SHP77 treated with DMSO at 0.1 percent for 48 hours (cell line): ENCODE measurements at regions not wholly inside any gene's neighbourhood (a gene's known extent, or its start where the extent isn't known, plus 50 kb on each side); places are given as distances from the start of the nearest gene placed in this dataset.
A peak's percentile ranks its signal among the peaks of the same experiment; 100 is the strongest.
"Not testable (repeated sequence)": the region's sequence is repeated elsewhere in the genome, so short reads cannot be mapped to it uniquely, and the experiment has no call there.

Experiments
- DNase-seq: peaks from one replicate; lab custom pipeline; 2025; lab: John Stamatoyannopoulos, UW

DNA sequence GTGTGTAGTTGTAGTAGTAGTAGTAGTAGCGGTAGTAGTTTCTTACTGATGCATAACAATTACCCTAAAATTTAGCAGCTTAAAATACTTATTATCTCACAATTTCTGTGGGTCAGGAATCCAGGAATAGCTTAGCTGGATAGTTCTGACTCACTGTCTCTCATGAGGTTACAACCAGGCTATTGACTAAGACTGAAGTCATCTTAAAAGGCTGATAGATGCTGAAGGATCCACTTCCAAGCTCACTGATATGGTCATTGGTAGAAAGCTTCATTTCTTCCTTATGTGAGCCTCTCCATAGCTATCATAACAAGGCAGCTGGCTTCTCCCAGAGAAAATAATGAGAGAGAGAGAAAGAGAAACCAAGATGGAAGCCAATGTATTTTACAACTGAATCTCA is 147.5 kb upstream of the FBXL17 start:
- no peak for DNase-seq

DNA sequence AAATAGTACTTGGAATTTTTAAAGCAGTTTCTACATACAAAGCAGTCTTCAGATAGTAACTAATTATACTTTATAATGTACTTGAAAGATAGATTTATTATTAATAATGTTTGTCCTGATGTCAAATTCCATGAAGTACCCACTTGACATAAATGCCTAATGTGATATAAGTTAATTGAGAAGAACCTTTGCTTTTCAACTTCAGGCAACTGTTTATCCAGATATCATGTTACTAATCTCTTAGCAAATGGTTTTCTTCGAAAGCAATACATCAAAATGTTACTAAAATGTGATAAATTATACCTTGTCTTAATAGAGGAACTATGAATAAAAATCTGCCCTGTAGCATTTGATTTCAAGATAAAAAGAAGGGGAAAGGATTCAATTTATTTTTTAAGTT is 146.8 kb upstream of the FBXL17 start:
- DNase-seq = peak; percentile 17

DNA sequence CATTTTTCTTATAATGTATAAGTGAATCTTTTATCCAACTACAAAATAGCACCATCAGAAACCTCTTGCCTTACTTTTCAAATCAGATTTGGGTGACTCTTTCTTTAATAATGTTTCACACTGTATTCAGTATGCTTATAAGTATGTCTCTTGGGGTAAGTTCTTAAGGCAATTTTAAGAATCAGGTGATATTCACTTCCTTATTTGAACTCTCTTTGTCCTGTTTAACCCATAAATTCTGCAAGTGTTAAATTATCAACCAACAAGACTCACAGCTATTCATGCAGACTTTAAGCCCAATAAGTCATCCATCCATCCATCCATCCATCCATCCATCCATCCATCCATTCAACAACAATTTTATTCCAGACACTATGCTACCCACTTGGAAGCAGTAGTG is 142.7 kb upstream of the FBXL17 start:
- no peak for DNase-seq

DNA sequence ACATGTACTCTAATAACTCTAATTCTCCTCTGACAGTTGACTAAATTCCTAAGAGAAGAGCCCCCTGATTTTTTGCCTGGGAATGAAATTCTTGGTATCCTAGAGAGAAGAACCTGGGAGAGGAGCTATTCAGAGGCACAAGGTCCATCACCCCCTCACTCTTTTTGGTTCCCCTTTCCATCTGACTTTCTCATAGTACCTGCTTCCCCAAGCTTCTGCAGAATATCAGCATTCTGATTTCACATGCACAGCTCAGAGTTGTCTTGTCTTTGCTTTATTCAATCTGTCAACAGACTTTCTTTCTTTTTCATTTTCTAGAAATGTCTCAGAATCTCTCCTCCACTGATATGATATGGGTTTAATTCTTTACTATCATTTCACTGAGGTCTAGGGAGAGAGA is 141.5 kb upstream of the FBXL17 start:
- DNase-seq = no peak

DNA sequence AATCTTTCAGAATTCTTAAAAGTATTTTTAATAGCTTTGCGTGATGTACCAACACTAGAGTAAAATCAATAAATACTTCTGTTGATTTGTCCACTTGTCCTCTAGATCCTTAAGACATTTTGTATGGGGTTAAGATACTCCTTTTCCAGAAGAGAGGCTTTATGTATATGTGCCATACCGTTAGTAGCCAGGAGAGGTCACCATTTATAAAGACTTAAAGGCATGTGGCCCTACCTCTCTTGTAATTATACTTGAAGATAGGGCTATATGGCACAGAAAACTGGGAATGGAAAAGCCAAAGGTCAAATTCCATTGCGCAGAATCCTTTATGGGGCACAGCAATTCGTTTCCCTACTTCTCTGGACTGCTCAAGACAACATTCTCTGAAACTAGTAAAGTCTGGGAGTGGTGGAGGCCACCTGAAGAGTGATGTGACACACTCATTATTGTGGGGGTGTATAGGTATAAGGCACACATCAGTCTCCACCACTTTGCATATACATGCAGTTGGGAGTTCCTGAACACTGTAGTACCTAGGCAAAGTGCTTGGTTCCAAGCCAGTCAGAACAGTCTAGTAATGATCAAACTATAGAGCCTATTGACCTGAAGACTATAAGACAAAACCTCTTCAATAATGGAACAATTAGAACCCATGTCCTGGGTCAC is 140.1 kb upstream of the FBXL17 start:
- DNase-seq = peak; percentile 44

DNA sequence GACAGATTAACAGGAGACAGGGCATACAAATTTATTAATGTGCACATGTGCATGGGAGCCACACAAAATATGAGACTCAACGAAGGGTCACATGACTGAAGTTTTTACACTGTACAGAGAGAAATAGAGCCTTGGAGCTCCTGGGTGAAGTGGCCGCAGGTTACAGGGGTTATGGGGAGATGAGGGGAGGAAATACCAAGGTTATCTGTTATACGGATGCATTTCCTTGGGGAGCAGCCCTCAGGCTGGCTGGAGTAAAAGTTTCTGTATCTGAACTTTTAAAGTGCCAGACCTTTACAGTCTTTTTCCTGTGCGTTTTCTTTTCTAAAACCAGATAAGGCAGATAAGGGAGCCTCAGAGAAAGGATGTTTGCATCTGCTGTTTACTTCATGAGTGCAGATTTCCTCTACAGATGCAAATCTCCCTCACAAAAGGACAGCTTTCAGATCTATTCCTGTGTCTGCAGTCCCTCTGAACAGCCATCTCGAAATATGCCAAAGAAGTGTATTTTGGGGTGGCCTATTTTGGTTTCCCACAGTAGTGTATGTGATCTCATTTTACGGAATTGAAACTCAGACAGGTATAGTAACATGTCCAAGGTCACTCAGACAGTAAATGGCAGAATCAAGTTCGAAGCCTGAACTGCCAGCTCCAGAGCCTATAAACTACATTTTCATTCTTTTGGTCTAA is 139.3 kb upstream of the FBXL17 start:
- DNase-seq = no peak

DNA sequence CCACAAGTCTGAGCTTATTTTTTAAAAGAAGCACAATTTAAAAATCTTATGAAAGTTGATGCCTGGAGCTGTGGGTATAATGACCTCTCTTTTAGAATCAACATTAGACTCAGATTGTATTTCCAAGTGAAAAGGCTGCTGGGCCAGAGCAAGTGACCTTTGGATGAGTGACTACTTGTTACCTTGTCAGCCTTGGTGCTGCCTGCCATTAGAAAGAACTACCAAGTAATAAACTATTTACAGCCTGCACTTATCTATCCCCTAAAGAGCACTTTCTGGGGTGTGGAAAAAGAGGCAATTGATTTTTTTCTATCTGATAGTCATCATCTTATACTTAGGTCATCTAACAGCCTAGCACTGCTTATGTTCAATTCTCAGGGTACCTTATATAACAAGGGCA is 134.9 kb upstream of the FBXL17 start:
- DNase-seq = no peak

DNA sequence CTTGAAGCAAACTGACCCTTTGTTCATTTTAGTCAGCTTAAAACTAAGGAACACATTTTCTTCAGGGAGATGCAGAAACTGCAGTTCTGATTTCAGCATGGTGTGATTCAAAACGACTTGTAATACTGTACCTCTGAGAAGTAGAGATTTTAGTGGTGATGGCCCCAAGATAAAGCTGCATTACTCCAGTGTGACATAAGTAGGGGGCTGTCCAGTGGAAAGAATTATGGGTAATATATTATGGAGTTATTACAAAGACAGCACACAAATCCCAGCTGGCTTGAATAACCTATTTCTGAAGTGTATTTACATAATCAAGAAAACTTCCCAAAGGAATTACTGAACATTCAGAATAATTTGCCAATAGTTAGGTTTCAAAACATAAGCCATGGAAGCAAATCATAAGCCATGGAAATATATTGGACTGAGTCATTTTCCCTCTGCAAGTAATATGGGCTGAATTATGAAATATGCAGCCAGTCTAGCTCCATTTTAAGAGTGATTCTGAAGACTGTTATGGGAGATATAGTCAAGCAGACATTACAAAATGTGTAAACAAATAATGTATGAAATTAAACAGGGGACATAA is 133.7 kb upstream of the FBXL17 start:
- no peak for DNase-seq

DNA sequence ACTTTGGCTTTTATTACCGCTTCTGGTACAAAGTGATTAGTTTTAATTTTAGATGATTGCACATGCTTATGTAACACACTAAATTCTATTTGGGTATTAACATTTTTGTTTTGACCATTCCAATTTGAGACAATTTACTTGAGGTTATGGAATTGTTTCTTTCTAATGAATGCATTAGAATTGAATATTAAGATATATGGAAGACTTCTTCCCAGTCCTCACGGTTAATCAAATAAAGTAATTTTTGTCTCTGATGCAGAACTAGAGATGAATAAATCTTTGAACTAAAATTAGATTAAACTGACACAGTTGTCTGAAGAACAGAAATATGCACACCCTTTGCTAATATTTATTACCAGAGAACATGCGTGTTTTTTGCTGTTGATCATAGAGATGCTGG is 127.1 kb upstream of the FBXL17 start:
- no peak for DNase-seq

DNA sequence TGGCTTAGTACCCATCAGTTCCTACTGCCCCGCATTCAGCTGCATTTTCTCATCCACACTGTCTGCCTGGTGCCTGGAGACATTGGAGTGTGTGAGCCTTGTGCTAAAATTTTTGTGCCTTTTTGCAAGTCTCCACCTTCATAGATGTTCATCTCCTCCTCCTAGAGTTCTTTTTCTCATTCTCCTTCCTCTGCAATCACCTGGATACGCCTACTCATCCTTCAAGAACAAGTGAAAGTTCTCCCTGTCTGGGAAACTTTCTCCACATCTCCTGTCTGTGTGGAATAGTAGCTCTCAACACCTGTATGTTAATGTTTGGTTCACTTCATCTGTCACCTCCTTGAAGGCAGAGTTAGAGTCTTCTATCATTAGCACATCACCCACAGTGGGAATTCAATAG is 125.7 kb upstream of the FBXL17 start:
- DNase-seq = no peak

DNA sequence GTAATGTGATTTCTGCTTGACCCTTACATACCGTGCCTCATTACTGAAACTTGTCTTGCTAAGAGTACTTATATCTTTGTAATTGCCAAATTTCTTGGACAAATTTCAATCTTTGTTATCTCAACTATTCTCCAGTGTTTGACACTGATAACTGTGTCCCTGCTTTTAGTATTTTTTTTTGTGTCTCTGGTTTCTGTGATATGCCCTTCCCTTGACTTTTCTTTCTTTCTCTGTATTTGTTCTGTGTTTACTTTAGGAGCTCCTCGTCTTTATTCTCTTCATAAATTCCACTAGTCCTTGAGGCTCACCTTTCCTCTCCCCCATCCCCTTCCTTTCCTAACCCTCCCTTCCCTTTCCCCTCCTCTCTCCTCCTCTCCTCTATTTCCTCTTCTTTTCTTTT is 123.7 kb upstream of the FBXL17 start:
- DNase-seq = no peak

DNA sequence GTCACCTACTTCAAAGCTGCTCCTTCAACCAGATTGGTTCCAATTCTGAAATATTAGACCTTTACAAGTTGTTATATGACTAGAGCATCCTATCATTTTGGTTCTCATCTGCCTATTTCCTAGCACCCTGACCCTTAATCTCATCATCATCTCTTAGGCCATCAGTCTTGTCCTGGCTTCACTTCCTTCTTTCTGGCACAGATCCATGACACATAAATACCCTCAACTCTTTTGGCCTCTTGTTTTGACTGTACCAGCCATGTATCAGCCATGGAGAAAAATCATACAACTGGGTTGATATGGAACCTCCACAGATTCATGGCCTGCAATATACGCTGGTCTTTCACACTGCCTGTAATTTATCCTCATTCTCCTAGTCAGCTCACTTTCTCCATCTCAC is 123.1 kb upstream of the FBXL17 start:
- no peak for DNase-seq

DNA sequence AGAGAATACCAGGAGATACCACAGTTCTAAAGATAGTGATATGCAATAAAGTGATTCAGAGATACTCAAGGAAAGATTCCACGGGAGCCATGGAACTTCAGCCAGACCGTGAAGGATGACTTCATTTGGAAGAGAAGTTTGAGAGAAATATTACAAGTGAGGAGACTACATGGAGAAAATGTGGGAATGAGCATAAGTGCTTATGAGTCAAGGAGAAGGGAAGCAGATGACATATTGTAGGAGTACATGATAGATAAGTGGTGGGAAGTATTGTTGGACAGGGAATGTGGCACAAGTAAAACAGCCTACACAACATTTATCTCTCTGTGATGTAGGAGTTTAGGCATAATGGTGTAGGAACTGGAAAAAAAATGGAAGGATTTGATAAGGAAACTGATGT is 122.1 kb upstream of the FBXL17 start:
- DNase-seq = no peak

DNA sequence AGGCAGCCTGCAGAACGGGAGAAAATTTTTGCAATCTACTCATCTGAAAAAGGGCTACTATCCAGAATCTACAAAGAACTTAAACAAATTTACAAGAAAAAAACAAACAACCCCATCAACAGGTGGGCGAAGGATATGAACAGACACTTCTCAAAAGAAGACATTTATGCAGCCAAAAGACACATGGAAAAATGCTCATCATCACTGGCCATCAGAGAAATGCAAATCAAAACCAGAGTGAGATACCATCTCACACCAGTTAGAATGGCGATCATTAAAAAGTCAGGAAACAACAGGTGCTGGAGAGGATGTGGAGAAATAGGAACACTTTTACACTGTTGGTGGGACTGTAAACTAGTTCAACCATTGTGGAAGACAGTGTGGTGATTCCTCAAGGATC is 113.7 kb upstream of the FBXL17 start:
- not testable (repeated sequence) for DNase-seq

DNA sequence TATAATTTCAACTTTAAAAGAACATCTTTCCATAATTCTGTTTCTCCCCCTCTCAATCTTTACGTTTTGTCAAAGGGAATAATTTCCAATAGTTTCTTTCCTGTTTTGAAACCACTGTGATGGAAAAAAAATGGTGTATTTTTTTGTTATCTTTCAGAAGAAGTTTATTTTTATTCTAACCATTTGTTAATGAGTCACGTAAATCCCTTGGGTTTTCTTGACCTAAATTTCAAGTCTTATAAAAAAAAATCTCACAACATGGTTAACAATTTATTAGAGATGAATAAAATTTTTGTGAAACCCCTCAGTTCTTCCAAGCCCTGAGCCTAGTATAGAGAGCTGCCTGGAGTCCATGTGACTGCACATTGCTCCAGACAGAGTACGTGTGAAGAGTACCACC is 106.1 kb upstream of the FBXL17 start:
- no peak for DNase-seq

DNA sequence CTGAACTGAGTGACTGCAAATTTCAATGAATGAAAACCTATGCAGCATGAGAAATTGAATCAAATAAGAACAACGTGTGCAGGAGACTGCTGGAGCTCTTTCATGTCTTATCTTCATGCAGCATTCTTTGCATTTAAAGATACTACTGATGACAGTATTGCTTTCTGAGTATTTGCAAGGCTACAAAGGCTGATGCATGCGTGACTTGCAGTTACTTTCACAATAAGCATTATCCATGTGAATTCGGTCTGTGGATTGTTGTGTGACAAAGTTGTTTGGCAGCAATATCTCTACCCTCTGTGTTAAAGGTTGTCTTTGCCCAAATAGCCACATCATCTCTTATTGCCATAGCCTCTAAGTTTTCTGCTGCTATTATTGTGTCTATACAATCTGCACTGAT is 102.1 kb upstream of the FBXL17 start:
- no peak for DNase-seq

DNA sequence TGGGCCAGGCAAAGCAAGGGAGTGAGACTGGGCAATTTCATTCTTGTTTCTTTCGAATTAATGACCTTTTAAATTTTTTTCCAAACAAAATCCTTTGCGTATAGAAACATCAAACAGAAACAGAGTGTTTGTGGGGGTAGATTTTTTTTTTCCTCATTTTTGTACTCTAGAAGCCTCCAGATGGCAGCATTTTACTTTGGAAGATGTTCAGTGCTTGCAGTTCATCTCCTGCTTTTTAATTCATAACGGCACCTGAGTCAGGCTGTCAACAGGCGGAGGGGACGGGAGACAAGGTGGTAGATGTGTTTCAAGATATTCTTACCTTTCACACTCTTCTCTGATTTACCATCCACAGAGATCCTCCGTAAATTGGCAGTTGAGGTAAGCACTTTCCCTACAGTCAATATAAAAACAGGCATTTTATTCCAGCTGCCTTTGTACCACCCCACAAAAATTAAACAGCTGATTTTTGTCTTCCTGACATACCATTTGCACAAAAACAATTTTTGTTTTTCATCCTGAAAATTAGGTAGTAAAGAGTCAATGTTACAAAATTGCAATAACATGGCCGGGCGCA is 99.5 kb upstream of the FBXL17 start:
- peak; percentile 7 for DNase-seq

DNA sequence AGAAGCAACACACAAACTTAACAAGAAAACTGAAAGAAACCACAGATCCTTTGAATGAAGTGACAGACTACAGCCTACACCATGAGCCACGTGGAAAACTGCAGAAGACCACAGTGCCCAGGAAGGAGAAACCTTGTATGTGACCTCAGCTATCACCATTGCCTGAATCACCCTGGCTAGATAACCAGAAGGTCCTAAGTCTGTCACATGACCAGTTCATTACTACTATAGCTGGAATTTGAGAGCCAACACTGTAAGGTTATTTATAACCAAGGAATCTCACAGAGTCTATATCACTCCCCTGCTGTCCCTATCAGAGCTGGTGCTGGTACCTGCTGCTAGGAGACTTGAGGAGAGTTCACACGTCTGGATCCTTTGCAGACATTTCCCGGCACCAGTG is 90.3 kb upstream of the FBXL17 start:
- no peak for DNase-seq

DNA sequence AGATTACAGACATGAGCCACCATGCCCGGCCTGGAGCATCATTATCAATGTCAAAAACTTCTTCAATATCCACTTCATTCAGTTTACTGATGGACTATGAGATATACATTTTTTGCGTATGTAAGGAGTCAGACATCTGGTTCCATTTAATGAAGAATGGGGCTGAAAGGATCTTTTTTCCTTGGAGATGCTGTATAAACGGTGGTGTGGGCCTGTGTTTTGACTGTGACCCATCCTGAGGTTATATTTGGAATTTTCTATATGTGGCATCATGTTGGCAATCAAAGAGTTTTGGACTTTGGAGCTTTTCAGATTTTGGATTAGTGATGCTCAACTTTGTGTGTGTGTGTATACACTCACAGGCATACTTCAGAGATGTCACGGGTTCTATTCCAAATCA is 85.7 kb upstream of the FBXL17 start:
- DNase-seq = no peak

DNA sequence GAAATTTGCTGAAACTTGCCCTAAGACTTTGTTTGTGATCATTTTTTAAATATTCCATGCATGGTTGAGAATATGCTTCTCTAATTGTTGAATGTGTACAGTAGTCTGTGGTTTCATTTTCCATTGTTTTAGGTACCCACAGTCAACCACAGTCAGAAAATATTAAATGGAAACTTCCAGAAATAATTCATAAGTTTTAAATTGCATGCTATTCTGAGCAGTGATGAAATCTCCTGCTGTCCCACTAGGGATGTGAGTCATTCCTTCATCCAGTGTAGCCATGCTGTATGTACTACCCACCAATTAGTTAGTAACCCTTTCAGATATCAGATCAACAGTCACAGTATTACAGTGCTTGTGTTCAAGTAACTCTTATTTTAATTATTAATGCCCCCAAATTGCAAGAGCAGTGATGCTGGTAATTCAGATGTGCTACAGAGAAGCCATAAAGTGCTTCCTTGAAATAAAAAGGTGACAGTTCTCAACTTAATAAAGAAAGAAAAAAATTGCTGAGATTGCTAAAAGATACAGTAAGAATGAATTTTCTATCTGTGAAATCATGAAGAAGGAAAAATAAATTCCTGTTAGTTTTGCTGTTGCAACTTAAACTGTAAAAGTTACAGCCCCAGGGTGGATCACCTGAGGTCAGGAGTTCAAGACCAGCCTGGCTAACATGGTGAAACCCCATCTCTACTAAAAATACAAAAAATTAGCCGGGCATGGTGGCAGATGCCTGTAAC is 79.9 kb upstream of the FBXL17 start:
- DNase-seq = no peak

DNA sequence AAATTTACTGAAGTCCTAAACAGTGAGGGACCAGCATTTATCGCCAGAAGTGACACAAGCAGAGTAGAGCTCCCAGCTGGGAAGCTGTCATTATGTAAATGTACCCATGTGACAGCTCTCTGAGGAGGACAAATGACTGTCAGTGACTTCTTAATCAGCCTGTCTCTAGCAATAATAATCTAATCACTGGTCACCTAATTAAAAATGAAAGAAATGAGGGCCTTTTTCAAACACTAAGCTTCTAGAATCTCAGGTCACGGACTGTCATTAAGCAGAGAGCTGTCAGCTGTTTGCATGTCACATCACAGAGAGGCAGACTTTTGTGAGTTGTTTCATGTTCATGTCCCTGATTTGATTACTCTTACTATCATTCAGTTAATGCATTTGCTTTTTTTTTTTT is 77.9 kb upstream of the FBXL17 start:
- DNase-seq = no peak

DNA sequence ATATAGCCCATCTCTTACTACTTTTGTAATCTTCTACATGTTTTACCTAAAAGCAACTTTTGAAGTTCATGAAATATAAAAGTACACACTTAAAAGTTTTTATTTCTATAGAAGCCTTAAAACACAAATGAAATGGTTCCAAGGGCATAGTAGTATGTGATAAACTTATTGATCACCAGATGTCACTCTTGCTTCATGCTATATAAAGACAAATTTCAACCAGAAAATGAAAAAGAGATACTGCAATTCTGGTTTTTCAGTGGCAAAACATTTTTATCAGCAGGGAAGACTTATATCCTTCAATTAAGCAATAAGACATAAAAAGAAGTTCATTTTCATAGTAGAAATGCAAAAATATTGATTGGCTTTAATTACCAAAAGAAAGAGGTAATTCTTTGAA is 69.4 kb upstream of the FBXL17 start:
- no peak for DNase-seq

DNA sequence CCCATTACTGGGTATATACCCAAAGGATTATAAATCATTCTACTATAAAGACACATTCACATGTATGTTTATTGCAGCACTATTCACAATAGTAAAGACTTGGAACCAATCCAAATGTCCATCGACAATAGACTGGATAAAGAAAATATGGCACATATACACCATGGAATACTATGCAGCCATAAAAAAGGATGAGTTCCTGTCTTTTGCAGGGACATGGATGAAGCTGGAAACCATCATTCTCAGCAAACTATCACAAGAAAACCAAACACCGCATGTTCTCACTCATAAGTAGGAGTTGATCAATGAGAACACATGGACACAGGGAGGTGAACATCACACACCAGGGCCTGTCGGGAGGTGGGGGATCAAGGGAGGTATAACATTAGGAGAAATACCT is 62.2 kb upstream of the FBXL17 start:
- DNase-seq = not testable (repeated sequence)
